ENCODE measurements at regions not wholly inside any gene's neighbourhood (a gene's known extent, or its start where the extent isn't known, plus 50 kb on each side); places are given as distances from the start of the nearest gene placed in this dataset.

- TF ChIP-seq CTCF (IDR thresholded peaks at IDR 0.05; ENCODE audit: insufficient read depth, low read length) (no peak), POLR2AphosphoS5 (IDR thresholded peaks at IDR 0.05; ENCODE audit: low read depth) (no peak), GABPA (IDR thresholded peaks at IDR 0.05; ENCODE audit: low read depth) (no peak), SPI1 (IDR thresholded peaks at IDR 0.05; ENCODE audit: borderline replicate concordance, low read depth) (no peak)
- TF ChIP-seq, protein P1, sequence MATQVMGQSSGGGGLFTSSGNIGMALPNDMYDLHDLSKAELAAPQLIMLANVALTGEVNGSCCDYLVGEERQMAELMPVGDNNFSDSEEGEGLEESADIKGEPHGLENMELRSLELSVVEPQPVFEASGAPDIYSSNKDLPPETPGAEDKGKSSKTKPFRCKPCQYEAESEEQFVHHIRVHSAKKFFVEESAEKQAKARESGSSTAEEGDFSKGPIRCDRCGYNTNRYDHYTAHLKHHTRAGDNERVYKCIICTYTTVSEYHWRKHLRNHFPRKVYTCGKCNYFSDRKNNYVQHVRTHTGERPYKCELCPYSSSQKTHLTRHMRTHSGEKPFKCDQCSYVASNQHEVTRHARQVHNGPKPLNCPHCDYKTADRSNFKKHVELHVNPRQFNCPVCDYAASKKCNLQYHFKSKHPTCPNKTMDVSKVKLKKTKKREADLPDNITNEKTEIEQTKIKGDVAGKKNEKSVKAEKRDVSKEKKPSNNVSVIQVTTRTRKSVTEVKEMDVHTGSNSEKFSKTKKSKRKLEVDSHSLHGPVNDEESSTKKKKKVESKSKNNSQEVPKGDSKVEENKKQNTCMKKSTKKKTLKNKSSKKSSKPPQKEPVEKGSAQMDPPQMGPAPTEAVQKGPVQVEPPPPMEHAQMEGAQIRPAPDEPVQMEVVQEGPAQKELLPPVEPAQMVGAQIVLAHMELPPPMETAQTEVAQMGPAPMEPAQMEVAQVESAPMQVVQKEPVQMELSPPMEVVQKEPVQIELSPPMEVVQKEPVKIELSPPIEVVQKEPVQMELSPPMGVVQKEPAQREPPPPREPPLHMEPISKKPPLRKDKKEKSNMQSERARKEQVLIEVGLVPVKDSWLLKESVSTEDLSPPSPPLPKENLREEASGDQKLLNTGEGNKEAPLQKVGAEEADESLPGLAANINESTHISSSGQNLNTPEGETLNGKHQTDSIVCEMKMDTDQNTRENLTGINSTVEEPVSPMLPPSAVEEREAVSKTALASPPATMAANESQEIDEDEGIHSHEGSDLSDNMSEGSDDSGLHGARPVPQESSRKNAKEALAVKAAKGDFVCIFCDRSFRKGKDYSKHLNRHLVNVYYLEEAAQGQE (IDR thresholded peaks at IDR 0.05; ENCODE audit: insufficient replicate concordance, low read depth) = no peak
Measured at GRCh38 chr3:56940976-56941375, 119.5 kb upstream of the SPATA12 start.

All from HL-60 (cell line).